Adrenal gland (tissue), 9 donors: ENCODE measurements at regions not wholly inside any gene's neighbourhood (a gene's known extent, or its start where the extent isn't known, plus 50 kb on each side); places are given as distances from the start of the nearest gene placed in this dataset.

ENCODE experiments used
- DNase-seq, 7 donors: peaks; one replicate each; pipeline ENCODE4 v3.0.0-alpha.2; 2019 to 2020
- H3K27ac ChIP-seq, 5 donors: fragments of 200-600 bp; sonication (generic) in 4 of 5; 1 replicate in 3 of 5; 2 replicates in 2 of 5; pipeline versions ENCODE4 v1.5.1 to v1.8.0; 2016 to 2020; ENCODE audit warnings: mild to moderate bottlenecking in 1 of 5
- H3K27me3 ChIP-seq: fragments of 200-600 bp; 2 replicates; pipeline ENCODE4 v1.8.0; 2021
- H3K36me3 ChIP-seq, 2 donors: fragments of 200-600 bp; replicated peaks in 1 of 2; 1 replicate in 1 of 2; 2 replicates in 1 of 2; pipeline versions ENCODE4 v1.5.1 to v1.8.0; 2018 to 2022
- H3K4me1 ChIP-seq, 2 donors: fragments of 200-600 bp; replicated peaks in 1 of 2; 1 replicate in 1 of 2; 2 replicates in 1 of 2; pipeline versions ENCODE4 v1.5.1 to v1.8.0; 2018 to 2021
- H3K4me3 ChIP-seq, 4 donors: fragments of 200-600 bp; sonication (generic) in 3 of 4; one replicate each; pipeline ENCODE4 v1.5.1; 2016 to 2018
- H3K9me3 ChIP-seq, 3 donors: fragments of 200-600 bp; sonication (generic) in 1 of 3; replicated peaks in 1 of 3; 1 replicate in 2 of 3; 2 replicates in 1 of 3; pipeline versions ENCODE4 v1.5.1 to v1.8.0; 2016 to 2021
- POLR2A ChIP-seq, 2 donors: fragments of 450-650 bp; IDR thresholded peaks; one replicate each; pipeline ENCODE4 v1.6.1; 2017; ENCODE audit warnings: antibody characterized with exemption in 2 of 2, mild to moderate bottlenecking in 2 of 2, moderate library complexity in 1 of 2
- WGBS, 4 donors: extraction: QIAGEN DNeasy Blood & Tissue Kit in 2 of 4; methylation state at CpG; one replicate each; pipeline versions ENCODE4 v1.1.5 to v1.1.7; 2013 to 2017; 5-methylcytosine and 5-hydroxymethylcytosine counted together
- intact Hi-C, 2 donors: fragments of 100-400 bp; cut with DNase I; formaldehyde crosslinking; loops; one replicate each; pipeline versions ENCODE4 v1.14.1 to v1.15.0; 2022 to 2023
- TF ChIP-seq, protein P1 (sequence below), 6 experiments: fragments of 450-650 bp in 4 of 6; fragments of 200-600 bp in 2 of 6; sonication (generic) in 1 of 6; IDR thresholded peaks; 1 replicate in 5 of 6; 2 replicates in 1 of 6; pipeline versions ENCODE4 v1.5.1 to v1.8.0; 2016 to 2021; ENCODE audit warnings: antibody characterized with exemption in 6 of 6, mild to moderate bottlenecking in 2 of 6, moderate library complexity in 1 of 6
- donor health status: healthy with polysubstance abuse.
- donor health status: Bipolar disorder and iron deficiency.
- donor health status: DM: yes; HTN: yes; CAD: no.
- donor health status: DM: no; HTN: no; CAD: no.
- donor health status: DM: no; HTN: no; CAD: no.

DNA sequence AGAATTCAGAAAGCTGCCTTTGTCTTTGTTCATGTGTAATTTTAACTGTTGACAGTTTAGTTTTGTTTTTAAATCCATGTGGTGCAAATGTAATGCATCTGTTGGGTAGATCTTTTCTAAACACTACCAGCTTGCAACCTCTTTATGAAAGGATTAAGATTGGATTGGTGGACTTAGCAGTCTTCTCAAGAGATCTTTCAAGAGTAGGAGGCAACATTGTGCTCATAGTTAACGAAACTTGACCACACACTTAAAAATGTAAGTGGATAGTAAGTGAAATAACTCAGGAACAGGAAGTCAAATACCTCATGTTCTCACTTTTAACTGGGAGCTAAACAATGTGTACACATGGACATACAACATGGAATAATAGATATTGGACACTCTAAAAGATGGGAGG is 579.0 kb downstream of the RIT2 start:
- Histone ChIP-seq H3K9me3 (no peaks in the 10 kb centered on the region), H3K36me3 (no peaks in the 10 kb centered on the region), H3K27ac (no peak overlapping the region), H3K4me1 (no peaks in the 10 kb centered on the region), H3K27me3 (no peaks in the 10 kb centered on the region), H3K4me3 (no peak overlapping the region)
- no peak for DNase-seq
- TF ChIP-seq, protein P1, sequence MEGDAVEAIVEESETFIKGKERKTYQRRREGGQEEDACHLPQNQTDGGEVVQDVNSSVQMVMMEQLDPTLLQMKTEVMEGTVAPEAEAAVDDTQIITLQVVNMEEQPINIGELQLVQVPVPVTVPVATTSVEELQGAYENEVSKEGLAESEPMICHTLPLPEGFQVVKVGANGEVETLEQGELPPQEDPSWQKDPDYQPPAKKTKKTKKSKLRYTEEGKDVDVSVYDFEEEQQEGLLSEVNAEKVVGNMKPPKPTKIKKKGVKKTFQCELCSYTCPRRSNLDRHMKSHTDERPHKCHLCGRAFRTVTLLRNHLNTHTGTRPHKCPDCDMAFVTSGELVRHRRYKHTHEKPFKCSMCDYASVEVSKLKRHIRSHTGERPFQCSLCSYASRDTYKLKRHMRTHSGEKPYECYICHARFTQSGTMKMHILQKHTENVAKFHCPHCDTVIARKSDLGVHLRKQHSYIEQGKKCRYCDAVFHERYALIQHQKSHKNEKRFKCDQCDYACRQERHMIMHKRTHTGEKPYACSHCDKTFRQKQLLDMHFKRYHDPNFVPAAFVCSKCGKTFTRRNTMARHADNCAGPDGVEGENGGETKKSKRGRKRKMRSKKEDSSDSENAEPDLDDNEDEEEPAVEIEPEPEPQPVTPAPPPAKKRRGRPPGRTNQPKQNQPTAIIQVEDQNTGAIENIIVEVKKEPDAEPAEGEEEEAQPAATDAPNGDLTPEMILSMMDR (IDR thresholded peaks at IDR 0.05): no peak
- no peak for TF ChIP-seq POLR2A (IDR thresholded peaks at IDR 0.05)
- intact Hi-C loops: no loop called here
- 52 to 74% (median 59%) methylated on average over 1 of the region's 1 CpG for WGBS, 4 donors

DNA sequence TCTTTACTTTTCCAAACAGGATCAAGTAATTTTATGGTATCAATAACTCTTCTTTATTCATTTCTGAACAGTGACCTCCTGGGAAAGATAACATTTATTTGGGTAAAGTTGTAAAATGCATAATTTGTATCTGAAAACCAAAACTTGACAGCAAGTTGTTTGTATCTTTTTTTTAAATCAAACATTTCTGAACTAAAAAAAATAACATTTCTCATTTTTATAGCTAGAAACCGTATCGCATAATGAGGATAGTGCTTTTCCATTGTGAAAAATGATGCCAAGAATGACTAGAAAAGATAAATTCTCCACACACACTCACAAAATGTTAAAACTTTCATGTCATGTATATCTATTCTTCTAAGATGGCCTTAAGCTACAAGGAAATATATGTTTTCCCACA is 578.2 kb downstream of the RIT2 start:
- H3K9me3 ChIP-seq: no peaks in the 10 kb centered on the region
- H3K4me1 ChIP-seq: no peaks in the 10 kb centered on the region
- H3K27ac ChIP-seq: no peak overlapping the region
- 72 to 82% (median 72%) methylated on average over 2 of the region's 2 CpGs for WGBS, 4 donors
- DNase-seq: no peak
- TF ChIP-seq, protein P1 (IDR thresholded peaks at IDR 0.05): no peak
- TF ChIP-seq POLR2A (IDR thresholded peaks at IDR 0.05): no peak
- intact Hi-C loops: no loop called here
- no peak overlapping the region for H3K4me3 ChIP-seq
- no peaks in the 10 kb centered on the region for H3K27me3 ChIP-seq
- no peaks in the 10 kb centered on the region for H3K36me3 ChIP-seq

DNA sequence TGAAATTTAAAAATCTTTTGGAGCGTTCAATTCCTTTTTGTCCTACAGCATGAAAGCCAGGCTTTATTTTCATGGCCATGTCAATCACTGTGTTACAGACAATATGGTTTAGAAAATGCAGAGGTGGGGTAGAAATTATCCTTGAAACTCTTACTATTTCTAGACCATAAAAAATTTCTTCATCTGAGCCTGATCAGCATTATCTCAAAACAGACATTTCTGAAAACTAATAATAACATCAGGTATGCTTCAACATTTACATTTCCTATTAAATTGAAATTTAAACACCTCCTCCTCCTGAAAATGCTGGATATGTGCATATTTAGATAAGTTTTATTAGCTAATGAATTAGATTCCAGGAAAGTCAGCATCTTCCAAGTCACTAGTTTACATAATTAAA is 570.6 kb downstream of the RIT2 start:
- intact Hi-C loops: no loop called here
- no peaks in the 10 kb centered on the region for H3K36me3 ChIP-seq

DNA sequence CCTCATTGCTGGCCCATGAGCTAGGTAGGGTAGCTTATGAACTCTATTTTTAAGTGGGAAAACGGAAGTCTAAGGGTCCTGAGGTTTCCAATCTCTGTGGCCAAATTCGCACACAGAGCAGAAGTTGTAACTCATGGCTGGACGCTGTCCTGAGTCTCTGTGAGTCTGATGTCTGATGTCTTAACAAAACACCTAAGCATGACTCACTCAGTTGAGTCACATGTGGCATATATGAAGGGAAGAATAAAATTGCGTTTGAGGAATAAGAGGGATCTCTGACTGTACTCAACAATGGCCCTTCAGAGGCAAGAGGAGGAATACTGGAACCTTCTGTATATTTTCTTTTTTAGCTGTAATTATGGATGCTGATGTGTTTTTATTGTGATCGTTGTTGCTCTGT is 569.7 kb downstream of the RIT2 start:
- no peak for DNase-seq
- TF ChIP-seq, protein P1 (IDR thresholded peaks at IDR 0.05): no peak
- TF ChIP-seq POLR2A (IDR thresholded peaks at IDR 0.05): no peak
- intact Hi-C loops: no loop called here
- H3K4me3 ChIP-seq: no peak overlapping the region
- H3K27ac ChIP-seq: no peak overlapping the region
- no peaks in the 10 kb centered on the region for H3K4me1 ChIP-seq
- H3K36me3 ChIP-seq: no peaks in the 10 kb centered on the region
- 52 to 63% (median 56%) methylated on average over 5 of the region's 5 CpGs for WGBS, 4 donors
- H3K9me3 ChIP-seq: no peaks in the 10 kb centered on the region
- H3K27me3 ChIP-seq: no peaks in the 10 kb centered on the region

More for the DNA sequence above, 570.6 kb downstream of the RIT2 start:
- no peak overlapping the region for H3K27ac ChIP-seq
- 72 to 83% (median 81%) methylated on average over 1 of the region's 1 CpG for WGBS, 4 donors
- H3K27me3 ChIP-seq: no peaks in the 10 kb centered on the region
- no peak for DNase-seq
- no peaks in the 10 kb centered on the region for H3K4me1 ChIP-seq
- H3K9me3 ChIP-seq: no peaks in the 10 kb centered on the region
- no peak overlapping the region for H3K4me3 ChIP-seq
- TF ChIP-seq, protein P1 (IDR thresholded peaks at IDR 0.05): no peak
- no peak for TF ChIP-seq POLR2A (IDR thresholded peaks at IDR 0.05)
